ENCODE measurements at regions not wholly inside any gene's neighbourhood (a gene's known extent, or its start where the extent isn't known, plus 50 kb on each side); places are given as distances from the start of the nearest gene placed in this dataset.

- ATAC-seq (ENCODE audit: insufficient read depth, low read depth), result no peak
- Histone ChIP-seq H3K4me2 (ENCODE audit: insufficient read depth, low read length) (no peak overlapping the region), H3K9me3 (ENCODE audit: insufficient read depth, low read length, severe bottlenecking) (no peaks in the 10 kb centered on the region), H3K4me1 (ENCODE audit: insufficient read depth, low read length) (no peaks in the 10 kb centered on the region), H3K79me2 (ENCODE audit: insufficient read depth, low read length) (no peaks in the 10 kb centered on the region), H3K9ac (ENCODE audit: low read depth, low read length) (no peak overlapping the region), H3K27ac (ENCODE audit: low read length) (no peak overlapping the region), H4K20me1 (ENCODE audit: insufficient read depth, low read length) (no peaks in the 10 kb centered on the region), H2AFZ (ENCODE audit: low read depth, low read length) (no peak overlapping the region), H3K4me3 (ENCODE audit: low read depth in 1 of 2, low read length in 2 of 2) (no peak overlapping the region), H3K36me3 (ENCODE audit: insufficient read depth, low read length) (no peaks in the 10 kb centered on the region), H3K27me3 (ENCODE audit: insufficient read depth, low read length, poor library complexity) (peaks cover 11% of the 10 kb centered on the region)
- TF ChIP-seq EZH2 (IDR thresholded peaks at IDR 0.05; ENCODE audit: borderline replicate concordance, low read depth, low read length, severe bottlenecking), result no peak
- TF ChIP-seq CTCF (IDR thresholded peaks at IDR 0.05; ENCODE audit: borderline replicate concordance, extremely low read depth, low read length, poor library complexity, severe bottlenecking), result no peak
- no peak for DNase-seq
These were observed 308.8 kb upstream of the ZNF32 start for GRCh38 chr10:43957267-43958070.

GRCh38 chr10:43955978-43956377, 307.3 kb upstream of the ZNF32 start:
- Histone ChIP-seq H2AFZ (ENCODE audit: low read depth, low read length) (no peak overlapping the region), H3K9me3 (ENCODE audit: insufficient read depth, low read length, severe bottlenecking) (no peaks in the 10 kb centered on the region), H3K4me1 (ENCODE audit: insufficient read depth, low read length) (no peaks in the 10 kb centered on the region), H4K20me1 (ENCODE audit: insufficient read depth, low read length) (no peaks in the 10 kb centered on the region), H3K4me3 (ENCODE audit: low read depth in 1 of 2, low read length in 2 of 2) (no peak overlapping the region), H3K79me2 (ENCODE audit: insufficient read depth, low read length) (no peaks in the 10 kb centered on the region), H3K36me3 (ENCODE audit: insufficient read depth, low read length) (no peaks in the 10 kb centered on the region), H3K9ac (ENCODE audit: low read depth, low read length) (no peak overlapping the region), H3K27ac (ENCODE audit: low read length) (no peak overlapping the region), H3K4me2 (ENCODE audit: insufficient read depth, low read length) (no peak overlapping the region), H3K27me3 (ENCODE audit: insufficient read depth, low read length, poor library complexity) (peaks cover 5% of the 10 kb centered on the region)
- no peak for DNase-seq
- TF ChIP-seq CTCF (IDR thresholded peaks at IDR 0.05; ENCODE audit: borderline replicate concordance, extremely low read depth, low read length, poor library complexity, severe bottlenecking) (no peak), EZH2 (IDR thresholded peaks at IDR 0.05; ENCODE audit: borderline replicate concordance, low read depth, low read length, severe bottlenecking) (no peak)
- no peak for ATAC-seq (ENCODE audit: insufficient read depth, low read depth)

- Histone ChIP-seq H2AFZ (ENCODE audit: low read depth, low read length) (no peak overlapping the region), H3K4me2 (ENCODE audit: insufficient read depth, low read length) (no peak overlapping the region), H3K4me1 (ENCODE audit: insufficient read depth, low read length) (no peaks in the 10 kb centered on the region), H3K36me3 (ENCODE audit: insufficient read depth, low read length) (no peaks in the 10 kb centered on the region), H3K27ac (ENCODE audit: low read length) (no peak overlapping the region), H3K4me3 (ENCODE audit: low read depth in 1 of 2, low read length in 2 of 2) (no peak overlapping the region), H3K9me3 (ENCODE audit: insufficient read depth, low read length, severe bottlenecking) (no peaks in the 10 kb centered on the region), H4K20me1 (ENCODE audit: insufficient read depth, low read length) (no peaks in the 10 kb centered on the region), H3K79me2 (ENCODE audit: insufficient read depth, low read length) (no peaks in the 10 kb centered on the region), H3K27me3 (ENCODE audit: insufficient read depth, low read length, poor library complexity) (peaks cover 5% of the 10 kb centered on the region), H3K9ac (ENCODE audit: low read depth, low read length) (no peak overlapping the region)
- no peak for TF ChIP-seq EZH2 (IDR thresholded peaks at IDR 0.05; ENCODE audit: borderline replicate concordance, low read depth, low read length, severe bottlenecking)
- no peak for TF ChIP-seq CTCF (IDR thresholded peaks at IDR 0.05; ENCODE audit: borderline replicate concordance, extremely low read depth, low read length, poor library complexity, severe bottlenecking)
- ATAC-seq (ENCODE audit: insufficient read depth, low read depth), result no peak
- DNase-seq, result no peak
These were observed 306.4 kb upstream of the ZNF32 start for GRCh38 chr10:43955002-43955596.
